Stomach smooth muscle (tissue), 2 donors: ENCODE measurements at regions not wholly inside any gene's neighbourhood (a gene's known extent, or its start where the extent isn't known, plus 50 kb on each side); places are given as distances from the start of the nearest gene placed in this dataset.
"Not testable (repeated sequence)": the region's sequence is repeated elsewhere in the genome, so short reads cannot be mapped to it uniquely, and the experiment has no call there.

Source experiments
- H3K27ac ChIP-seq: one replicate; pipeline ENCODE4 v1.7.0; 2013; ENCODE audit warnings: mild to moderate bottlenecking, low read length, inconsistent platforms
- H3K27me3 ChIP-seq, 2 donors: one replicate each; pipeline ENCODE4 v1.7.0; 2013; ENCODE audit warnings: low read length in 2 of 2; ENCODE audit not compliant: insufficient read depth in 2 of 2, control insufficient read depth in 1 of 2
- H3K36me3 ChIP-seq, 2 donors: one replicate each; pipeline ENCODE4 v1.7.0; 2013; ENCODE audit warnings: low read length in 2 of 2; ENCODE audit not compliant: control insufficient read depth in 2 of 2, insufficient read depth in 2 of 2
- H3K4me1 ChIP-seq: one replicate; pipeline ENCODE4 v1.7.0; 2013; ENCODE audit warnings: low read length; ENCODE audit not compliant: control insufficient read depth, insufficient read depth
- H3K4me3 ChIP-seq, 2 donors: one replicate each; pipeline ENCODE4 v1.7.0; 2013; ENCODE audit warnings: low read length in 2 of 2
- H3K9ac ChIP-seq, 2 donors: one replicate each; pipeline ENCODE4 v1.7.0; 2013; ENCODE audit warnings: low read length in 2 of 2, mild to moderate bottlenecking in 1 of 2
- H3K9me3 ChIP-seq, 2 donors: one replicate each; pipeline ENCODE4 v1.7.0; 2013; ENCODE audit warnings: low read length in 2 of 2; ENCODE audit not compliant: control insufficient read depth in 2 of 2
- donor health status: healthy.
- donor health status: Pancreatic carcinoma.

DNA sequence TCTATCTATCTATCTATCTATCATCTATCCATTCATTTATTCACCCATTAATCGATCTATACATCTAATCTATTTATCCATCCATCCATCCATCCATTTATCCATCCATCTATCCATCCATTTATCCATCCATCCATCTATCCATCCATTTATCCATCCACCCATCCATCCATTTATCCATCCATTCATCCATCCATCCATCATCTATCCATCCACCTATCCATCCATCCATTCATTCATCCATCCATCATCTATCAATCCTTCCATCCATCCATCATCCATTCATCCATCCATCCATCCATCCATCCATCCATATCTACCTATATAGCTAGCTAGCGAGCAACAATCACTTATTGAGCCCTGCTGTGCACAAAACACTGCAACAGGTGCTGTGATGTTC, 953.1 kb upstream of the ZNF722 start:
- H3K27me3 ChIP-seq = no peaks in the 10 kb centered on the region
- H3K4me3 ChIP-seq = no peak overlapping the region
- no peak overlapping the region for H3K9ac ChIP-seq
- no peak overlapping the region for H3K27ac ChIP-seq
- H3K36me3 ChIP-seq = no peaks in the 10 kb centered on the region
- peaks cover 2 to 18% of the 10 kb centered on the region in 2 donors for H3K9me3 ChIP-seq
- H3K4me1 ChIP-seq = no peaks in the 10 kb centered on the region

DNA sequence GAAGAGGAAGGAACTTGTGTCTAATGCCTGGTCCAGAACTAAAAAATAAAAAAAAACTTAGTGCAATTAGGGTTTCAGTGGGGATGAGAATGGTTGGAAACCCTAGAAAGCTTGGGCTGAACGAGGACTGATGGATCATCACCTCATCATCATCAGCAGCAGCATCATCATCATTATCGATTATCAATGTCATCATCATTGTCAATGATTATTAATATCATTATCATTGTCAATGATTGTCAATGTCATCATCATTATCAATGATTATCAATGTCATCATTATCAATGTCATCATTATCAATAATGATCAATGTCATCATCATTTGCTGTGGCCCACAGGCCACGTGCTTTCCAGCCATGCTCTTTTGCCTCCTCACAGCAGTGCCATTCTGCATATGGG, 952.0 kb upstream of the ZNF722 start:
- H3K9ac ChIP-seq = no peak overlapping the region
- no peak overlapping the region for H3K4me3 ChIP-seq
- H3K27me3 ChIP-seq = no peaks in the 10 kb centered on the region
- H3K4me1 ChIP-seq = no peaks in the 10 kb centered on the region
- H3K27ac ChIP-seq = no peak overlapping the region
- H3K9me3 ChIP-seq = peaks cover 2 to 13% of the 10 kb centered on the region in 2 donors
- no peaks in the 10 kb centered on the region for H3K36me3 ChIP-seq

DNA sequence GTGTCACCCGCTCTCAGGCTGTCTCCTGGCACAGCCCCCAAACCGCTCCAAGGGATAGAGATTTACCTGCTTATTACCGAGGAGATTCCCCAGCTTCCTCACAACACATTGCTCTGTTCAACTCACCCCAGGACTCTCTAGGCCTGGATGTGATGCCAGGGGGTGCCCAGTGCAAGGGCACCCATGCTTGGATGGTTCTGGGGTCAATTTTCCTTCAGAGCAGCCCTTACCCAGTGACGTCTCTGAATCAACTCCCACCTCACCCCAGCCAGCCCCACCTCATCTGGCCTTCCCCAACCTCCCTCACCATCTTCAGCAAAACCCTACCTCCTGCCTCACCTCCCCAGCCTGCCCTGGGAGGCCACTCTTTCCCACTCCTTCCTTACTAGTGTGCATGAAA, 951.6 kb upstream of the ZNF722 start:
- Histone ChIP-seq H3K27ac (no peak overlapping the region), H3K36me3 (no peaks in the 10 kb centered on the region), H3K9me3 (peaks cover 2 to 13% of the 10 kb centered on the region in 2 donors), H3K4me3 (no peak overlapping the region), H3K9ac (no peak overlapping the region), H3K4me1 (no peaks in the 10 kb centered on the region), H3K27me3 (no peaks in the 10 kb centered on the region)

DNA sequence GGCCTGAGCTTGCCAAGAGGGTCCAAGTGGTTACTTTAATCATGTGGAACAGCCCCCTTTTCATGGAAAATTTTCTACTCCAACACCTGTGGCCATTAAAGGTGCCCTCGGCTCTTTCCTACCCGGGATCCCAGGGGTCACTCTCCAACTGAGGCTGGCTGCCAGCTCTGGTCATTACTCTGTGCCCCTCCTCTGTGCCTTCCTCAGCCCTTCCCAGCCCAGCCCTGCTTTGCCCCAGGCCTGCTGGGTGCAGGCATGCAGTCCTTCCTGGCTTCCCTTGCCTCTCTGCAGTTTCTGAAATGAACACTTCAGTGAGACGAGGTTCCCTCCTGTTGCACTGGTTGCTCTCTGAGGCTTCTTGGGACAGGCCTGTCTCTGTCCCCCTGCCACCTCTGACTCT, 951.1 kb upstream of the ZNF722 start:
- H3K36me3 ChIP-seq = no peaks in the 10 kb centered on the region
- no peak overlapping the region for H3K4me3 ChIP-seq
- H3K27ac ChIP-seq = no peak overlapping the region
- no peak overlapping the region for H3K9ac ChIP-seq
- peaks cover 2 to 13% of the 10 kb centered on the region in 2 donors for H3K9me3 ChIP-seq
- no peaks in the 10 kb centered on the region for H3K27me3 ChIP-seq
- no peaks in the 10 kb centered on the region for H3K4me1 ChIP-seq

DNA sequence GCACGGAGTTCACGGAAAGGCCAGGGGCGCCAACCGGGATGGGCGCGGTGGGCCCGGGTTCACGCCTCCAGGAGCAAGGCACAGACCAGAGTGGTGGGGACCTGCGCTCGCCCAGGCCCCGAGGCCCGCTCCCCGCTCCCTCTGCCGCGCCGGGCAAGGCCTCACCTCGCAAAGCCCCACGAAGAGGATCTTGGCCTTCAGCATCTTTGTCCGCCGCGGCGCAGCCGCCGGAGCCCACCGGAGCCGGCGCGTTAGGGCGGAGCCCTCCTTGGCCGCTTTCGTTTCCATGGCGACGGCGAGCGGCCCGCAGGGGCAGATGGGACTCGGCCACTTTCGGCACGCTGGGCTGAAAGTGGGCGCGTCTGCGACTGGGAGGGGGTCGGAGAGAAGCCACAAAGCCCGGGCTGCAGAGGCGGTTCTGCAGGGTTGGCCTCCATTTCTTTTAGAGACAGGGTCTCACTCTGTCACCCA, 944.4 kb upstream of the ZNF722 start:
- H3K27ac ChIP-seq = no peak overlapping the region
- H3K27me3 ChIP-seq = no peaks in the 10 kb centered on the region
- H3K4me1 ChIP-seq = no peaks in the 10 kb centered on the region
- no peak overlapping the region for H3K9ac ChIP-seq
- H3K9me3 ChIP-seq = peaks cover 0 to 2% of the 10 kb centered on the region in 2 donors
- no peaks in the 10 kb centered on the region for H3K36me3 ChIP-seq
- no peak overlapping the region for H3K4me3 ChIP-seq

DNA sequence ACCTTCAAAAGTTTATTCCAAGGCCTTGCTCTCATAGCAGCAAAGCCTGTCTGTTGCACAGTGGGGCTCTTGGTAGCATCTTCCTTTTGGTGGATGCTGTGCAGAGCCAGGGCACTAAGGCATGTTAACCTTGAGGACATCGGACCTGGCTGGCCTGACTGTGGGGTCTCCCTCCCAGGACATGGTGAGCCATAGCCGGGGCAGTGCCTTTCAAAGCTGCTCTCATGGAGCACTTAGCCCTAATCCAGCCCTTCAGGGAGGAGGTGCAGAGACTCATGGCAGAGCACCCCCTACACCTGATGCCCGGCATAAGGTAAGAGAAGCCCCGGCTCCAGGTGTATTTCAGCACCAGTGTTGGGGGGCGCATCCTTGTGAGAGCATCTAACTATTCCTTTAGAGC, 941.4 kb upstream of the ZNF722 start:
- Histone ChIP-seq H3K4me1 (no peaks in the 10 kb centered on the region), H3K27ac (no peak overlapping the region), H3K9ac (no peak overlapping the region), H3K36me3 (no peaks in the 10 kb centered on the region), H3K27me3 (no peaks in the 10 kb centered on the region), H3K9me3 (peaks cover 0 to 2% of the 10 kb centered on the region in 2 donors), H3K4me3 (no peak overlapping the region)

DNA sequence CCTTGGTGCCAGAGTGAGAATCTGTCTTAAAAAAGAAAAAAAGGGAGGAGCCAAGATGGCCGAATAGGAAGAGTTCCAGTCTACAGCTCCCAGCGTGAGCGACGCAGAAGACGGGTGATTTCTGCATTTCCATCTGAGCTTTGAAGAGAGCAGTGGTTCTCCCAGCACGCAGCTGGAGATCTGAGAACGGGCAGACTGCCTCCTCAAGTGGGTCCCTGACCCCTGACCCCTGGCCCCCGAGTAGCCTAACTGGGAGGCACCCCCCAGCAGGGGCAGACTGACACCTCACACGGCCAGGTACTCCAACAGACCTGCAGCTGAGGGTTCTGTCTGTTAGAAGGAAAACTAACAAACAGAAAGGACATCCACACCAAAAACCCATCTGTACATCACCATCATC, 937.9 kb upstream of the ZNF722 start:
- not testable (repeated sequence) for H3K4me1 ChIP-seq, H3K27me3 ChIP-seq, H3K9me3 ChIP-seq, H3K36me3 ChIP-seq, H3K4me3 ChIP-seq, H3K9ac ChIP-seq, H3K27ac ChIP-seq

DNA sequence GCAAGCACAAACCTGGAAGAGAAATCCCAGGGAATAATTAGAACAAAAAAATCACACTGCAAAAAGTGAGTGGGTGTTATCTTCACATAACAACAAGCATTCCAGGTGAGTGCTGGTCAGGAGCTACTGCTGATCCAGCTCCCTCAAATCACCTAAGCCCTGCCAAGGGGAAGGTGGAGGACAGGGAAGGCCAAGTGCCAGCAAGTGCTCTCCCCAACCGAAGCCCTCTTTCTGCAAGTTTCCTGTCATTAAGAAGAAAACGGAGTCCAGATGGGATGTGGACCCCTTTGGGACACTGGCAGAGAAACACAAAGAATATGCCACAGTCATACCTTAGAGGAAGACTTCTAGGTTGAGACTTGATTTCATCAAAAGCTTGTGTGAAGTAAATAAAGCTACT, 933.0 kb upstream of the ZNF722 start:
- Histone ChIP-seq H3K9ac (no peak overlapping the region), H3K27me3 (no peaks in the 10 kb centered on the region), H3K36me3 (no peaks in the 10 kb centered on the region), H3K4me3 (no peak overlapping the region), H3K27ac (no peak overlapping the region), H3K4me1 (no peaks in the 10 kb centered on the region), H3K9me3 (peaks cover 0 to 7% of the 10 kb centered on the region in 2 donors)

DNA sequence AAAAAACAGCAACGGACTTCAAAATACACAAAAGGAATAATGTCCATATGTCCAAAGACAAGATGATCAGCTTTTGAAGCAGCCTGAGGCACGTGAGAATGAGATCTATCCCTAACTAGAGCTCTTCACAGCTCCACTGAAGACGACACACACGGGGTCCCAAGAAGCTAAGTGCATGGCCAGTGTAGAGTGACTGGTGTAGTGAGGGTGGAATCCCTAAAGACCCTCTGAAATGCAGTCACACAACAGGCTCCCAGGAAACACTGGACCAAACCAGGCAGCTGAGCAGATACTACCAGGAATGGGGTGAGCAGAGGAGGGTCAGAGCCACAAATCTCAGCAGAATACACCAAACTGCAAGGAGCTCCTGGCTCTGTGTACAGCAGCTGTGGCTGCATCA, 932.4 kb upstream of the ZNF722 start:
- H3K4me3 ChIP-seq = not testable (repeated sequence)
- peaks cover 0 to 12% of the 10 kb centered on the region in 2 donors for H3K9me3 ChIP-seq

DNA sequence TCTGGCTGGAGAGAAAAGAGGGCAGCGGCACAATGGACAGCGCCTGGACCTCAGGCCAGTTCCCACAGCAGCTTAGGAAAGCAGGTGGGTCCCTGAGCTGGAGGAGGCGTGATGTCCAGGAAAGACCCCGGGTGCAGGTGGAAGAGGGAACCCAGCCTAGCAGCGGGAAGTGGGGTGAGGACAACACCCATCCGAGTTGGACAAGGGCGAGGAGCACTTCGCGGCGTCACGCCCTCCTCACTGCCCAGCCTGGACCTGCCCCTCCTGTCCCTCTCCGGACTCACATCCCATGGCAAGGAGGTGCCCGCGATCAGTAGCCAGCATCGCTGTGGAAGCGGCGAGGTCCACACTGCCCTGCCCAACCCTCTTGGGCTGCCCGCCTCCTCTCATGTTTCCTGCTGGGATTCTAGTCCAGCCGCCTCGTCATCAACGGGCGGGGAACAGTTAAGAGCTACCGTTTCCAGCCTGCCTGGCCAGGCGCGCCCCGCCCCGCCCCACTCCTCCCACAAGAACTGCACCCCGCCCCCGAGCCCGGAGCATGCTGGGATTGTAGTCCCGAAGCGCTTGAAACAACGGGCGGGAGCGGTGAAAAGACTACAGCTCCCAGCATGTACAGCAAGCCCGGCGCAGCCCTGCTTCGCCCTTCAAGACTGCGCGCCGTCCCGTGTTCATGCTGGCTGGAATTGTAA, 930.6 kb upstream of the ZNF722 start:
- Histone ChIP-seq H3K27me3 (no peaks in the 10 kb centered on the region), H3K9ac (no peak overlapping the region), H3K9me3 (peaks cover 0 to 20% of the 10 kb centered on the region in 2 donors), H3K4me1 (no peaks in the 10 kb centered on the region), H3K4me3 (peak overlapping the region in 1 of 2 donors; percentile 55), H3K36me3 (no peaks in the 10 kb centered on the region), H3K27ac (no peak overlapping the region)

More for the DNA sequence above, 932.4 kb upstream of the ZNF722 start:
- not testable (repeated sequence) for H3K4me1 ChIP-seq, H3K27me3 ChIP-seq, H3K9ac ChIP-seq, H3K36me3 ChIP-seq, H3K27ac ChIP-seq

DNA sequence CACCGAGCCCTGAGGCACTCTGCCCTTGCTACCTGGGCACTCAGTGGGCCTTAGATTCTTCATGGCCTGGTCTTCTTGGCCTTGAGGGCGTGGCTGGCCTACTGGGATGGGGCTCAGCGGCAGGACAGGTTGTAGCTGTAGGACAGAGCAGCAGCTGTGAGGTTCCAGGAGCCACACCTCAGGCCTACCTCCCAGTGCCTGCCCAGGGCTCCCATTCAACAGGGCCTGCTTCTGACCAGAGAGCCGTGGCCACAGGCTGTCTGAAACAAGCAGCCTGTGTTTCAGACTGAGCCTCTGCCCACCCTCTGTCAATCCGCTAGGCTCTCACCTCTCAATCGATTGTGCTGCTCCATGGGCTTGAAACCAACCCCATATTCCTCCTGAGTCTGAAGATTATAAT, 928.0 kb upstream of the ZNF722 start:
- no peaks in the 10 kb centered on the region for H3K27me3 ChIP-seq
- H3K4me1 ChIP-seq = no peaks in the 10 kb centered on the region
- H3K36me3 ChIP-seq = no peaks in the 10 kb centered on the region
- peaks cover 0 to 24% of the 10 kb centered on the region in 2 donors for H3K9me3 ChIP-seq
- H3K9ac ChIP-seq = no peak overlapping the region
- H3K4me3 ChIP-seq = no peak overlapping the region
- H3K27ac ChIP-seq = no peak overlapping the region
